ENCODE measurements at regions not wholly inside any gene's neighbourhood (a gene's known extent, or its start where the extent isn't known, plus 50 kb on each side); places are given as distances from the start of the nearest gene placed in this dataset.

- TF ChIP-seq ATF2 (tag by site-specific recombination; IDR thresholded peaks at IDR 0.05; ENCODE audit: low read depth) (no peak), ZNF514 (tag by site-specific recombination; IDR thresholded peaks at IDR 0.05) (no peak), ZSCAN30 (tag by site-specific recombination; IDR thresholded peaks at IDR 0.05) (no peak), ZNF18 (tag by site-specific recombination; IDR thresholded peaks at IDR 0.05) (no peak), CTCF (tag by site-specific recombination; IDR thresholded peaks at IDR 0.05) (no peak), ZNF157 (tag by site-specific recombination; IDR thresholded peaks at IDR 0.05) (no peak), ZNF184 (tag by site-specific recombination; IDR thresholded peaks at IDR 0.05) (no peak), ZNF121 (tag by site-specific recombination; IDR thresholded peaks at IDR 0.05) (no peak), ZBTB17 (tag by site-specific recombination; IDR thresholded peaks at IDR 0.05) (no peak)
These were observed 127.9 kb upstream of the SH3BP4 start for GRCh38 chr2:234823877-234824376.

Data from HEK293 (cell line).